Activated naive CD8-positive, alpha-beta T cell treated with anti-CD3 and anti-CD28 coated beads, Interleukin-2, amount 50 U/mL, for 24 hours (primary cell): ENCODE measurements at regions not wholly inside any gene's neighbourhood (a gene's known extent, or its start where the extent isn't known, plus 50 kb on each side); places are given as distances from the start of the nearest gene placed in this dataset.

Source experiments
- ATAC-seq: fragments of 150-1000 bp; cut with Tn5 transposase; one replicate; pipeline ENCODE4 v1.10.0; 2021
- DNase-seq: peaks from one replicate; pipeline ENCODE4 v3.0.0; 2021
- H3K27ac Mint-ChIP-seq: one replicate; pipeline ENCODE4 v1.8.0; 2021; ENCODE audit warnings: mild to moderate bottlenecking, mixed read lengths
- H3K27me3 Mint-ChIP-seq: one replicate; pipeline ENCODE4 v1.8.0; 2021; ENCODE audit warnings: mixed read lengths
- H3K36me3 Mint-ChIP-seq: one replicate; pipeline ENCODE4 v1.8.0; 2021; ENCODE audit warnings: low read depth, mixed read lengths
- H3K4me1 Mint-ChIP-seq: one replicate; pipeline ENCODE4 v1.8.0; 2021; ENCODE audit warnings: mixed read lengths
- H3K4me3 Mint-ChIP-seq: one replicate; pipeline ENCODE4 v1.8.0; 2021; ENCODE audit warnings: mild to moderate bottlenecking, moderate library complexity, mixed read lengths
- H3K9me3 Mint-ChIP-seq: one replicate; pipeline ENCODE4 v1.8.0; 2021; ENCODE audit warnings: mixed read lengths

- ATAC-seq: no peak
- peaks cover 6% of the 10 kb centered on the region for H3K9me3 Mint-ChIP-seq
- peaks cover 12% of the 10 kb centered on the region for H3K27me3 Mint-ChIP-seq
- no peak overlapping the region for H3K4me3 Mint-ChIP-seq
- H3K36me3 Mint-ChIP-seq: no peaks in the 10 kb centered on the region
- DNase-seq: no peak
- no peak overlapping the region for H3K27ac Mint-ChIP-seq
- no peaks in the 10 kb centered on the region for H3K4me1 Mint-ChIP-seq
These were observed 50.8 kb upstream of the JAG1 start for GRCh38 chr20:10724449-10725173.

GRCh38 chr20:10728873-10729670 is 55.3 kb upstream of the JAG1 start:
- no peak overlapping the region for H3K27ac Mint-ChIP-seq
- H3K9me3 Mint-ChIP-seq: peaks cover 6% of the 10 kb centered on the region
- DNase-seq (no peak), ATAC-seq (no peak)
- peaks cover 9% of the 10 kb centered on the region for H3K27me3 Mint-ChIP-seq
- H3K36me3 Mint-ChIP-seq: no peaks in the 10 kb centered on the region
- H3K4me1 Mint-ChIP-seq: no peaks in the 10 kb centered on the region
- H3K4me3 Mint-ChIP-seq: no peak overlapping the region

GRCh38 chr20:10729785-10730184 is 56.0 kb upstream of the JAG1 start:
- no peak overlapping the region for H3K27ac Mint-ChIP-seq
- DNase-seq (no peak), ATAC-seq (no peak)
- H3K27me3 Mint-ChIP-seq: peaks cover 9% of the 10 kb centered on the region
- H3K4me3 Mint-ChIP-seq: no peak overlapping the region
- no peaks in the 10 kb centered on the region for H3K36me3 Mint-ChIP-seq
- no peaks in the 10 kb centered on the region for H3K4me1 Mint-ChIP-seq
- H3K9me3 Mint-ChIP-seq: peaks cover 6% of the 10 kb centered on the region

- Mint-ChIP-seq H3K36me3 (no peaks in the 10 kb centered on the region), H3K9me3 (peaks cover 6% of the 10 kb centered on the region), H3K4me3 (no peak overlapping the region), H3K4me1 (no peaks in the 10 kb centered on the region), H3K27me3 (peaks cover 9% of the 10 kb centered on the region), H3K27ac (no peak overlapping the region)
- no peak for ATAC-seq
- DNase-seq: no peak
These were observed 56.9 kb upstream of the JAG1 start for GRCh38 chr20:10730629-10731183.

- H3K27ac Mint-ChIP-seq: no peak overlapping the region
- H3K27me3 Mint-ChIP-seq: peaks cover 6% of the 10 kb centered on the region
- H3K4me1 Mint-ChIP-seq: no peaks in the 10 kb centered on the region
- peaks cover 6% of the 10 kb centered on the region for H3K9me3 Mint-ChIP-seq
- H3K4me3 Mint-ChIP-seq: no peak overlapping the region
- ATAC-seq: no peak
- DNase-seq: no peak
- no peaks in the 10 kb centered on the region for H3K36me3 Mint-ChIP-seq
These were observed 57.6 kb upstream of the JAG1 start for GRCh38 chr20:10731190-10731965.

GRCh38 chr20:10733122-10733521 is 59.3 kb upstream of the JAG1 start:
- Mint-ChIP-seq H3K4me1 (no peaks in the 10 kb centered on the region), H3K4me3 (no peak overlapping the region), H3K27ac (no peak overlapping the region), H3K36me3 (no peaks in the 10 kb centered on the region), H3K27me3 (peaks cover 6% of the 10 kb centered on the region), H3K9me3 (peaks cover 6% of the 10 kb centered on the region)
- DNase-seq (no peak), ATAC-seq (no peak)

GRCh38 chr20:10735195-10735949 is 61.6 kb upstream of the JAG1 start:
- Mint-ChIP-seq H3K36me3 (no peaks in the 10 kb centered on the region), H3K27ac (no peak overlapping the region), H3K27me3 (peaks cover 3% of the 10 kb centered on the region), H3K4me1 (no peaks in the 10 kb centered on the region), H3K9me3 (no peaks in the 10 kb centered on the region), H3K4me3 (no peak overlapping the region)
- DNase-seq (no peak), ATAC-seq (no peak)

GRCh38 chr20:10739134-10739533 is 65.3 kb upstream of the JAG1 start:
- DNase-seq (no peak), ATAC-seq (no peak)
- Mint-ChIP-seq H3K4me3 (no peak overlapping the region), H3K4me1 (no peaks in the 10 kb centered on the region), H3K27ac (no peak overlapping the region), H3K9me3 (no peaks in the 10 kb centered on the region), H3K36me3 (no peaks in the 10 kb centered on the region), H3K27me3 (peaks cover 5% of the 10 kb centered on the region)

GRCh38 chr20:10739566-10739965 is 65.8 kb upstream of the JAG1 start:
- no peaks in the 10 kb centered on the region for H3K9me3 Mint-ChIP-seq
- DNase-seq: no peak
- H3K27me3 Mint-ChIP-seq: peaks cover 5% of the 10 kb centered on the region
- no peak overlapping the region for H3K27ac Mint-ChIP-seq
- no peaks in the 10 kb centered on the region for H3K4me1 Mint-ChIP-seq
- ATAC-seq: no peak
- H3K36me3 Mint-ChIP-seq: no peaks in the 10 kb centered on the region
- no peak overlapping the region for H3K4me3 Mint-ChIP-seq

GRCh38 chr20:10741060-10741459 is 67.3 kb upstream of the JAG1 start:
- no peaks in the 10 kb centered on the region for H3K36me3 Mint-ChIP-seq
- no peaks in the 10 kb centered on the region for H3K4me1 Mint-ChIP-seq
- peaks cover 5% of the 10 kb centered on the region for H3K27me3 Mint-ChIP-seq
- ATAC-seq: no peak
- no peaks in the 10 kb centered on the region for H3K9me3 Mint-ChIP-seq
- no peak for DNase-seq
- no peak overlapping the region for H3K4me3 Mint-ChIP-seq
- no peak overlapping the region for H3K27ac Mint-ChIP-seq

GRCh38 chr20:10745790-10746189 is 72.0 kb upstream of the JAG1 start:
- ATAC-seq (no peak), DNase-seq (no peak)
- Mint-ChIP-seq H3K27me3 (peaks cover 9% of the 10 kb centered on the region), H3K4me1 (no peaks in the 10 kb centered on the region), H3K9me3 (no peaks in the 10 kb centered on the region), H3K27ac (no peak overlapping the region), H3K36me3 (no peaks in the 10 kb centered on the region), H3K4me3 (no peak overlapping the region)

- no peaks in the 10 kb centered on the region for H3K9me3 Mint-ChIP-seq
- H3K27ac Mint-ChIP-seq: no peak overlapping the region
- H3K36me3 Mint-ChIP-seq: no peaks in the 10 kb centered on the region
- ATAC-seq (no peak), DNase-seq (no peak)
- peaks cover 9% of the 10 kb centered on the region for H3K27me3 Mint-ChIP-seq
- no peaks in the 10 kb centered on the region for H3K4me1 Mint-ChIP-seq
- H3K4me3 Mint-ChIP-seq: no peak overlapping the region
These were observed 73.2 kb upstream of the JAG1 start for GRCh38 chr20:10747019-10747418.

- Mint-ChIP-seq H3K36me3 (no peaks in the 10 kb centered on the region), H3K9me3 (no peaks in the 10 kb centered on the region), H3K27ac (no peak overlapping the region), H3K4me1 (no peaks in the 10 kb centered on the region), H3K27me3 (peaks cover 8% of the 10 kb centered on the region), H3K4me3 (no peak overlapping the region)
- ATAC-seq: no peak
- no peak for DNase-seq
These were observed 75.3 kb upstream of the JAG1 start for GRCh38 chr20:10749084-10749483.

GRCh38 chr20:10752206-10752605 is 78.4 kb upstream of the JAG1 start:
- Mint-ChIP-seq H3K9me3 (no peaks in the 10 kb centered on the region), H3K4me3 (no peak overlapping the region), H3K27me3 (peaks cover 19% of the 10 kb centered on the region), H3K36me3 (no peaks in the 10 kb centered on the region), H3K27ac (no peak overlapping the region), H3K4me1 (no peaks in the 10 kb centered on the region)
- DNase-seq: no peak
- ATAC-seq: no peak
